PFSK-1 (cell line): ENCODE measurements at regions not wholly inside any gene's neighbourhood (a gene's known extent, or its start where the extent isn't known, plus 50 kb on each side); places are given as distances from the start of the nearest gene placed in this dataset.

ENCODE experiments used
- FOXP2 ChIP-seq: optimal IDR thresholded peaks from 2 replicates; pipeline ENCODE3; 2011; ENCODE audit warnings: borderline replicate concordance, control low read depth, inconsistent platforms; ENCODE audit not compliant: insufficient read depth; ENCODE audit errors: extremely low read length, extremely low read depth
- POLR2AphosphoS5 ChIP-seq: IDR thresholded peaks from 2 replicates; pipeline ENCODE4 v1.6.1; 2012; ENCODE audit warnings: low read depth, mild to moderate bottlenecking, control low read depth, low read length, moderate library complexity
- REST ChIP-seq, 2 experiments: IDR thresholded peaks; 2 replicates each; pipeline versions ENCODE4 v1.6.1 to v1.8.0; 2011 to 2012; ENCODE audit warnings: low read depth in 2 of 2, low read length in 2 of 2, control low read depth in 1 of 2, inconsistent platforms in 1 of 2, mild to moderate bottlenecking in 1 of 2, moderate library complexity in 1 of 2; ENCODE audit not compliant: insufficient read depth in 1 of 2
- SIN3A ChIP-seq: IDR thresholded peaks from 2 replicates; pipeline ENCODE4 v1.6.1; 2012; ENCODE audit warnings: mild to moderate bottlenecking, low read length, moderate library complexity, borderline replicate concordance; ENCODE audit not compliant: insufficient read depth
- TAF1 ChIP-seq: IDR thresholded peaks from 2 replicates; pipeline ENCODE4 v1.6.1; 2012; ENCODE audit warnings: low read length, control low read depth, borderline replicate concordance; ENCODE audit not compliant: insufficient read depth

- TF ChIP-seq TAF1 (no peak), REST (IDR thresholded peaks at IDR 0.05; ENCODE audit: insufficient read depth in 1 of 2, low read depth in 2 of 2, low read length in 2 of 2) (no peak), FOXP2 (no peak), SIN3A (no peak), POLR2AphosphoS5 (no peak)
These were observed 106.1 kb upstream of the C9orf72 start for GRCh38 chr9:27679338-27679737.

GRCh38 chr9:27683181-27683580, 109.9 kb upstream of the C9orf72 start:
- TF ChIP-seq TAF1: no peak
- TF ChIP-seq FOXP2: no peak
- TF ChIP-seq SIN3A: no peak
- no peak for TF ChIP-seq REST (IDR thresholded peaks at IDR 0.05; ENCODE audit: insufficient read depth in 1 of 2, low read depth in 2 of 2, low read length in 2 of 2)
- TF ChIP-seq POLR2AphosphoS5: no peak

- no peak for TF ChIP-seq TAF1
- no peak for TF ChIP-seq FOXP2
- no peak for TF ChIP-seq SIN3A
- TF ChIP-seq POLR2AphosphoS5: no peak
- TF ChIP-seq REST (IDR thresholded peaks at IDR 0.05; ENCODE audit: insufficient read depth in 1 of 2, low read depth in 2 of 2, low read length in 2 of 2): no peak
These were observed 115.7 kb upstream of the C9orf72 start for GRCh38 chr9:27688954-27689353.

- no peak for TF ChIP-seq TAF1
- no peak for TF ChIP-seq FOXP2
- no peak for TF ChIP-seq POLR2AphosphoS5
- no peak for TF ChIP-seq REST (IDR thresholded peaks at IDR 0.05; ENCODE audit: insufficient read depth in 1 of 2, low read depth in 2 of 2, low read length in 2 of 2)
- no peak for TF ChIP-seq SIN3A
These were observed 126.3 kb upstream of the C9orf72 start for GRCh38 chr9:27699621-27700020.

GRCh38 chr9:27701016-27701415, 127.7 kb upstream of the C9orf72 start:
- TF ChIP-seq SIN3A (no peak), FOXP2 (no peak)
